HG03064 (cell line): ENCODE measurements at regions not wholly inside any gene's neighbourhood (a gene's known extent, or its start where the extent isn't known, plus 50 kb on each side); places are given as distances from the start of the nearest gene placed in this dataset.

Source experiments
- ATAC-seq: cut with Tn5 transposase; IDR thresholded peaks from one replicate; pipeline ENCODE4 v1.9.1; 2021; ENCODE audit warnings: low read depth; ENCODE audit not compliant: unreplicated experiment

- ATAC-seq = no peak
Measured at GRCh38 chr5:120738568-120738967, 274.5 kb downstream of the PRR16 start.

GRCh38 chr5:120740989-120741388 lies 276.9 kb downstream of the PRR16 start:
- no peak for ATAC-seq

GRCh38 chr5:120748474-120748873 lies 284.4 kb downstream of the PRR16 start:
- no peak for ATAC-seq

GRCh38 chr5:120749737-120750136 lies 285.6 kb downstream of the PRR16 start:
- ATAC-seq = no peak

GRCh38 chr5:120759587-120759986 lies 295.5 kb downstream of the PRR16 start:
- no peak for ATAC-seq

- no peak for ATAC-seq
Measured at GRCh38 chr5:120761986-120762385, 297.9 kb downstream of the PRR16 start.

- ATAC-seq = no peak
Measured at GRCh38 chr5:120765189-120765588, 301.1 kb downstream of the PRR16 start.

GRCh38 chr5:120767178-120767820 lies 303.2 kb downstream of the PRR16 start:
- no peak for ATAC-seq

- ATAC-seq = no peak
Measured at GRCh38 chr5:120769312-120769872, 305.3 kb downstream of the PRR16 start.

- ATAC-seq = no peak
Measured at GRCh38 chr5:120771202-120771601, 307.1 kb downstream of the PRR16 start.

- no peak for ATAC-seq
Measured at GRCh38 chr5:120778491-120779484, 314.7 kb downstream of the PRR16 start.

GRCh38 chr5:120779674-120780073 lies 315.6 kb downstream of the PRR16 start:
- ATAC-seq = no peak

- ATAC-seq = no peak
Measured at GRCh38 chr5:120788481-120788880, 324.4 kb downstream of the PRR16 start.

GRCh38 chr5:120789918-120790317 lies 325.8 kb downstream of the PRR16 start:
- no peak for ATAC-seq

GRCh38 chr5:120790339-120790738 lies 326.2 kb downstream of the PRR16 start:
- ATAC-seq = no peak

- no peak for ATAC-seq
Measured at GRCh38 chr5:120792477-120792876, 328.4 kb downstream of the PRR16 start.

GRCh38 chr5:120794121-120794520 lies 330.0 kb downstream of the PRR16 start:
- no peak for ATAC-seq

- ATAC-seq = no peak
Measured at GRCh38 chr5:120803282-120803681, 339.2 kb downstream of the PRR16 start.

- no peak for ATAC-seq
Measured at GRCh38 chr5:120805131-120805530, 341.0 kb downstream of the PRR16 start.

- no peak for ATAC-seq
Measured at GRCh38 chr5:120806202-120806601, 342.1 kb downstream of the PRR16 start.

GRCh38 chr5:120808135-120808534 lies 344.0 kb downstream of the PRR16 start:
- ATAC-seq = no peak
